Neural progenitor cell (in vitro differentiated cells): ENCODE measurements at regions not wholly inside any gene's neighbourhood (a gene's known extent, or its start where the extent isn't known, plus 50 kb on each side); places are given as distances from the start of the nearest gene placed in this dataset.

Source experiments
- DNase-seq: peaks from one replicate; pipeline ENCODE4 v3.0.0-alpha.2; 2016; ENCODE audit warnings: low spot score
- H2AFZ ChIP-seq: fragments of 200-600 bp; sonication (generic); replicated peaks from 2 replicates; pipeline ENCODE4 v1.6.1; 2016; ENCODE audit warnings: antibody characterized with exemption
- H3F3A ChIP-seq: fragments of 200-600 bp; sonication (generic); 2 replicates; pipeline ENCODE4 v1.6.1; 2016; ENCODE audit warnings: antibody characterized with exemption, low read depth
- H3K27ac ChIP-seq: fragments of 200-600 bp; sonication (generic); 2 replicates; pipeline ENCODE4 v1.5.1; 2016; ENCODE audit warnings: mild to moderate bottlenecking
- H3K27me3 ChIP-seq: fragments of 200-600 bp; sonication (generic); 2 replicates; pipeline ENCODE4 v1.6.1; 2016; ENCODE audit warnings: mild to moderate bottlenecking, moderate library complexity
- H3K36me3 ChIP-seq: fragments of 200-600 bp; sonication (generic); 2 replicates; pipeline ENCODE4 v1.5.1; 2016
- H3K4me1 ChIP-seq: fragments of 200-600 bp; sonication (generic); 2 replicates; pipeline ENCODE4 v1.6.1; 2016; ENCODE audit warnings: mixed run types
- H3K4me2 ChIP-seq: fragments of 200-600 bp; sonication (generic); 2 replicates; pipeline ENCODE4 v1.6.1; 2016
- H3K4me3 ChIP-seq: fragments of 200-600 bp; sonication (generic); 2 replicates; pipeline ENCODE4 v1.5.1; 2016
- H3K79me2 ChIP-seq: fragments of 200-600 bp; sonication (generic); 2 replicates; pipeline ENCODE4 v1.6.1; 2016; ENCODE audit warnings: low read depth
- H3K9ac ChIP-seq: fragments of 200-600 bp; sonication (generic); 2 replicates; pipeline ENCODE4 v1.6.1; 2016
- H3K9me3 ChIP-seq: fragments of 200-600 bp; sonication (generic); 2 replicates; pipeline ENCODE4 v1.5.1; 2016; ENCODE audit warnings: low read depth
- H4K20me1 ChIP-seq: fragments of 200-600 bp; sonication (generic); 2 replicates; pipeline ENCODE4 v1.6.1; 2016; ENCODE audit warnings: low read depth
- H3K27ac Mint-ChIP-seq: 3 replicates; pipeline ENCODE4 v1.8.0; 2021; ENCODE audit warnings: mixed read lengths
- H3K27me3 Mint-ChIP-seq: 2 replicates; pipeline ENCODE4 v1.8.0; 2022; ENCODE audit warnings: low read depth, mild to moderate bottlenecking, inconsistent platforms, moderate library complexity, mixed read lengths; ENCODE audit not compliant: insufficient read depth
- H3K36me3 Mint-ChIP-seq: 3 replicates; pipeline ENCODE4 v1.8.0; 2021; ENCODE audit warnings: mixed read lengths
- H3K4me1 Mint-ChIP-seq: 3 replicates; pipeline ENCODE4 v1.8.0; 2021; ENCODE audit warnings: mixed read lengths
- H3K4me3 Mint-ChIP-seq: 3 replicates; pipeline ENCODE4 v1.8.0; 2021; ENCODE audit warnings: mild to moderate bottlenecking, moderate library complexity, mixed read lengths
- H3K9me3 Mint-ChIP-seq: 3 replicates; pipeline ENCODE4 v1.8.0; 2020; ENCODE audit warnings: mixed read lengths
- CTCF ChIP-seq: fragments of 200-600 bp; sonication (generic); IDR thresholded peaks from 2 replicates; pipeline ENCODE4 v1.5.1; 2017; ENCODE audit warnings: antibody characterized with exemption, mild to moderate bottlenecking
- EZH2 ChIP-seq: fragments of 200-600 bp; sonication (generic); IDR thresholded peaks from 2 replicates; pipeline ENCODE4 v1.6.1; 2017; ENCODE audit warnings: antibody characterized with exemption, mild to moderate bottlenecking, moderate library complexity
- EZH2phosphoT487 ChIP-seq: fragments of 200-600 bp; sonication (generic); IDR thresholded peaks from 2 replicates; pipeline ENCODE4 v1.6.1; 2017; ENCODE audit warnings: antibody characterized with exemption

- no peaks in the 10 kb centered on the region for H3K36me3 ChIP-seq
- peaks cover 38% of the 10 kb centered on the region for H3K4me1 ChIP-seq
- DNase-seq, result no peak
- no peaks in the 10 kb centered on the region for H4K20me1 ChIP-seq
- Mint-ChIP-seq H3K27me3 (no peaks in the 10 kb centered on the region), H3K9me3 (peaks cover 6% of the 10 kb centered on the region), H3K27ac (no peak overlapping the region), H3K4me3 (no peak overlapping the region), H3K4me1 (peaks cover 39% of the 10 kb centered on the region), H3K36me3 (peaks cover 13% of the 10 kb centered on the region)
- H2AFZ ChIP-seq, result no peak overlapping the region
- H3K9me3 ChIP-seq, result no peaks in the 10 kb centered on the region
- no peak overlapping the region for H3K9ac ChIP-seq
- TF ChIP-seq CTCF (no peak), EZH2phosphoT487 (no peak), EZH2 (no peak)
- H3K4me3 ChIP-seq, result no peak overlapping the region
- no peaks in the 10 kb centered on the region for H3K79me2 ChIP-seq
- peaks cover 15% of the 10 kb centered on the region for H3F3A ChIP-seq
- H3K27me3 ChIP-seq, result no peaks in the 10 kb centered on the region
- no peak overlapping the region for H3K27ac ChIP-seq
- no peak overlapping the region for H3K4me2 ChIP-seq
These were observed 100.7 kb upstream of the PTPN13 start for GRCh38 chr4:86493460-86493859.

- no peaks in the 10 kb centered on the region for H3K27me3 Mint-ChIP-seq
- TF ChIP-seq CTCF, result peak; percentile 98
- TF ChIP-seq EZH2phosphoT487, result no peak
- TF ChIP-seq EZH2, result no peak
- peaks cover 52% of the 10 kb centered on the region for H3K4me1 Mint-ChIP-seq
- H3K9ac ChIP-seq, result no peak overlapping the region
- peaks cover 6% of the 10 kb centered on the region for H3K79me2 ChIP-seq
- no peaks in the 10 kb centered on the region for H3K9me3 ChIP-seq
- H3K4me2 ChIP-seq, result peak overlapping the region; percentile 29
- H3K9me3 Mint-ChIP-seq, result no peaks in the 10 kb centered on the region
- peak overlapping the region; percentile 82 for H2AFZ ChIP-seq
- DNase-seq, result peak; percentile 61
- H3K36me3 ChIP-seq, result no peaks in the 10 kb centered on the region
- peak overlapping the region; percentile 54 for H3K27ac Mint-ChIP-seq
- H3K27me3 ChIP-seq, result no peaks in the 10 kb centered on the region
- peaks cover 34% of the 10 kb centered on the region for H3K4me1 ChIP-seq
- H3K36me3 Mint-ChIP-seq, result peaks cover 3% of the 10 kb centered on the region
- H3F3A ChIP-seq, result peaks cover 25% of the 10 kb centered on the region
- H3K4me3 Mint-ChIP-seq, result no peak overlapping the region
- H3K27ac ChIP-seq, result no peak overlapping the region
- H4K20me1 ChIP-seq, result no peaks in the 10 kb centered on the region
- H3K4me3 ChIP-seq, result no peak overlapping the region
These were observed 97.7 kb upstream of the PTPN13 start for GRCh38 chr4:86496094-86497080.

DNA sequence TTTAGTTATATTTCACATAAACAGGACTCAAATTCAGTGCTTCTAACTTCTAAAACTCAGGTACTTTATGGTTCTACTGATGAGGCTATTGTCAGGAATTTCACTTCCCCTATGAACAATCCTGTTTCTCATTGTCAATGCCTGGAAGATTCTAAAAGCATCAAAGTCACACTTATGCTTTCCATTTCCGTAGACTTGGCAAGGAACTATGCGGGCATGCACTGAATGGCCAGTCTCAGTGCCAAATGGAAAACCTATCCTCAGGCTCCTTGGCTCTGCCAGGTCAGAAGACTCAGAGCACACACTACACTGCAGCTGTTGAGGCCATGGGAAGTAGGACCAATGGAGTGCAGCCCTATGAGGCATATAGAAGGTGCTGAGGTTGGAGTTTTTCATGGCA lies 97.0 kb upstream of the PTPN13 start:
- H3K4me3 ChIP-seq, result no peak overlapping the region
- H3F3A ChIP-seq, result peaks cover 25% of the 10 kb centered on the region
- no peaks in the 10 kb centered on the region for H3K36me3 ChIP-seq
- DNase-seq, result no peak
- H3K27me3 ChIP-seq, result no peaks in the 10 kb centered on the region
- H3K4me2 ChIP-seq, result peak overlapping the region; percentile 29
- H3K9me3 Mint-ChIP-seq, result no peaks in the 10 kb centered on the region
- peak overlapping the region; percentile 87 for H3K27ac Mint-ChIP-seq
- no peak overlapping the region for H3K4me3 Mint-ChIP-seq
- no peak overlapping the region for H3K27ac ChIP-seq
- no peaks in the 10 kb centered on the region for H4K20me1 ChIP-seq
- peaks cover 6% of the 10 kb centered on the region for H3K79me2 ChIP-seq
- peaks cover 3% of the 10 kb centered on the region for H3K36me3 Mint-ChIP-seq
- no peak overlapping the region for H3K9ac ChIP-seq
- no peak overlapping the region for H2AFZ ChIP-seq
- H3K9me3 ChIP-seq, result no peaks in the 10 kb centered on the region
- no peaks in the 10 kb centered on the region for H3K27me3 Mint-ChIP-seq
- no peak for TF ChIP-seq EZH2phosphoT487
- TF ChIP-seq CTCF, result no peak
- no peak for TF ChIP-seq EZH2
- H3K4me1 ChIP-seq, result peaks cover 38% of the 10 kb centered on the region
- peaks cover 58% of the 10 kb centered on the region for H3K4me1 Mint-ChIP-seq
